ENCODE measurements at regions not wholly inside any gene's neighbourhood (a gene's known extent, or its start where the extent isn't known, plus 50 kb on each side); places are given as distances from the start of the nearest gene placed in this dataset.
A peak's percentile ranks its signal among the peaks of the same experiment; 100 is the strongest.

DNA sequence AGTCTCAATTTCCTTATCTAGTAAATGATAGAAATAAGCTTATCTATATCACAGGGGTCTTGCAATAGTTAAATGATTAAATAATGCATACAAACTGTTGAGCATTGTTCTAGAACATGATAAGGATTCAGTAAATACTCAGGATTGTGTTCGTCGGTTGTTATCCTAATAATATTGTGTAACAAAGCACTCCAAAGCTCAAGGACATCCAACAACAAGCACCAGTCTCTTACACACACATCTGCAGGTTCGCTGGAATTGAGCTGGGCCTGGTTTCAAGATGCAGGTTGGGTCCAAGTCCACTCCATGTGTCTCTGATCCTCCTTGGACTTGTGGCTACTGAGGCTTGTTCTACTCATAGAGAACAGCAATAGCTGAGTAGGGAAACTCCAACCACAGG lies 74.1 kb upstream of the MC3R start:
- DNase-seq (ENCODE audit: low spot score), result no peak

DNA sequence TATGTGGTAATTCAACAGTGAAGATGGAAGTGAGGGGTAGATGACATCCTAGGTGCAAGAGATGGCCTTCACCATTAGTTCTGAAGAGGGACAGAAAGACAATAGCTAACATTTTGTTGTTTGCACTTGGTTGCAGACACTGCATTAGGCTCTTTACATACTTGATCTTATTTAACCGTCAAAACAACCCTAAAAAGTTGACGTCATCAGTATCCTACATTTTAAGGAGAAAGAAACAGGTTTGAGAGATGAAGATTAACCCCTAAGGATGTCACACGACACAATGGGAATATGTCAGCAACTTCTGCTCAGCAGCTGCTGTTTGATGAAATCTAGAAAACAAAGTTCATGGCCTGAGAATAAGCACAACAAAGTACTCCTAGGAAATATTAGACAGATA lies 72.6 kb upstream of the MC3R start:
- no peak for DNase-seq (ENCODE audit: low spot score)

DNA sequence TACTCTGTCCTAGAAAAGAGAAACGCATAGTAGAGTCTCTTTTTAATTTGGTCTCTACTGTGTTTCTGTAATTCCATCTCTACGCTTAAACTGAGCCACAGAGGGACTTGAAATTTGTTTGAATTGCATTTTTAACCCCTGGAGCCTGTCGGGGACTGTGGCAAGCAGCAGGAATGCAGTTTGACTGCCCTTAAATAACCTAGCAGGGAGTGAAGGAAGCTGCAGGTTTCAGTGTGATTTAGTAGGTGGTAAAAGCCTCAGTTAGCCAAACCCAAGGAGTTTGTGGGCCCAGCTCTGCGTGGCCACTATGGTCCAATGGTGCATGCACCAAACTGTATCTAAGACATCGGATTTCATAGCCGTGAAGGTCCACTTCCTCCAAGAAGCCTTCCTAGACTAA lies 70.3 kb upstream of the MC3R start:
- no peak for DNase-seq (ENCODE audit: low spot score)

DNA sequence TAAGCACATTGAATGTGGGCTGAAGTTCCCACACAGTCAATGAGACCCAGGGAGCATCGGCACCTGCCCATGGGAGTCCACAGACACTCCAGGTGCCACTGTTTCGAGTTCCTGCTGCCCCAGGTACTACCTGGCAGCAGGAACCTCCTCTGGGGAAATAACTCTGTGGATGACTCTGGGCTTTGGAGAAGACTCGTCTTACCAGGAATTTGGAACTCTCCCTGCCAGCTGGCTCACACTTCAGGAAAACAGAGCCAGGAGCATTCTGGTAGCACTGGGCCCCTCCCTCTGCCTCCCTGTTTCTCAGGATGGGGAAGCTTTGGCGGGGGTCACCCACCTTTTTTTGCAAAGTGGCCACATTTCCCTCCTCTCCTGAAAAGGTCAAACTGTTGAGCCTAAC lies 69.5 kb upstream of the MC3R start:
- DNase-seq (ENCODE audit: low spot score), result no peak

DNA sequence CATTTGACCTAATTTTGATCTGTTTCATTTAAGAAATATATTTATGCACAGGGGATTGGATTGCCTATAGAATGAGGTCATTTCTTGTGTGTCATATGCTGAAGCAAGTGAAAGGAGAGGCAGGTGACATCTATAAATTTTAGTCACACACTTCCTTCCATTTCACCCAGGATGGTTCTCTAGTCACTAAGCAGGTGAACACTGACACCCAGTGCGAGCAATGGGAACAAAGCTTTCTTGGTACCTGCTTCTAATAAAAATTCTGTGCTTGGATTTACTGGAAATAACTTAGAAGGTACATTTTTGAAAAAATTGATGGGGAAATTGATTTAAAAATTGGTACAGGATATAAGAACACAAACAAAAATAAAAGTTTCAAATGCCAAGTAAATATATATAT lies 66.9 kb upstream of the MC3R start:
- DNase-seq (ENCODE audit: low spot score), result peak; percentile 6

DNA sequence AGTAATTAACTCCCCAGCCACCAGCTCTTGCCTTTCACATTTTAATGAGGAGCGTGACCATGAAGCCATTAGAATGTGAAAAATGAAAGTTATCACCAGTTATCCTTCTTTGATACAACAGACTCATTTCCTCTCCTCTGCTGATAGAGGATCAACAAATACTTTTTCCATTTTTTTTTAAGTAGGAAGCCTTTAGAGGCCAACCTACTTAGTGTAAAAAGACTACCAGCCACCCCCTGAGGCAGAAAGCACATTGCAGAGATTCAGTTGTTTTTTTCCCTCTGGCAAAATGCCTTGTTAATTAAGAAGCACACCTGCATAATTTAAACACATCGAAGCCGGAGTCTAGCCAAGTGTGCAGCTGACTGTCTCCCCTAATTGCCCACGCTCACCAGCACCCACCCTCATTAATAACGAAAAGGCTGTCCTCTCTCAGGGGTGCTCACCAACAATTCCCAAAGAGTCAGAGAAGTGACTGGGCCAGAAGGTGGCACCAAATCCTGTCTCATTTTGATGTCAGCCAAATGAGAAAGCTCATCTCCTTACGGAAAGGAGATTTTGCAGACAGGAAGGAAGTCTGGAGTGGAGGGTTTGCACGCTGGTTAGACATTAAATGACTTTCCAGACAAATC lies 60.9 kb upstream of the MC3R start:
- peak; percentile 39 for DNase-seq (ENCODE audit: low spot score)

DNA sequence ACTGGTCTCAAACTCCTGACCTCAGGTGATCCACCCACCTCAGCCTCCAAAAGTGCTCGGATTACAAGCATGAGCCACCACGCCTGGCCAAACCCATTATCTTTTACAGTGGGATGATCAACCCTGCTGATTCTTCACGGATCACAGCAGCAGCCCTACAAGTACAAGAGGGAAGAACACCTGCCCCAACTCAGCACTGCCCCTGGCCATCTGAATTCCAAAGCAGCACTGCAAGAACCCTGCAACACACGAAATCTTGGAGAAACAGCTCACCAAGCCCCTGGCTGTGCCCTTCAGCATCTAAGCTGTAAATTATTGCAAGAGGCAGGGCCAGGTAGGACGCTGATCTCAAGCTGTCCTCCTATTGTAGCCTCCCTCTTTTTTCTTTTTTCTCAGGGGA lies 54.5 kb upstream of the MC3R start:
- no peak for DNase-seq (ENCODE audit: low spot score)

DNA sequence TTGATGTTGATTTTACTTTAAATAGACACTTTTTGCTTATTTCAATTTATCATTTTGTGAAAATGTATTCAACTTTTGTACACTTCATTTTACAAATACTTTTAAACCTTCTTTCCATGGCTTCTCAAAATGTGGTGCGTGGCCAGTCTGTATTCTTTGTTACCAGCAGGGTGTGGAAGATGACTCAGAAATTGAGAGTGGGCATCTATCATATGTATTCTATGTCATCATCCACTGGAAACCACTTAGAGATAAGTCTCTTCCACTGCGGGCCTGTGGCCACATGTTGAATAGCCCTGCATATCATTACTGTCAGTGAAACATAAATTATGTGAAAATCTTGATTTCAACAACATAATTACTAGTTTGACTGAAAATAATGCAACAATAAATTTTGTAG lies 52.6 kb upstream of the MC3R start:
- DNase-seq (ENCODE audit: low spot score), result no peak
